ENCODE measurements at regions not wholly inside any gene's neighbourhood (a gene's known extent, or its start where the extent isn't known, plus 50 kb on each side); places are given as distances from the start of the nearest gene placed in this dataset.

GRCh38 chr16:86343027-86343795, 167.1 kb upstream of the FOXF1 start:
- Histone ChIP-seq H3F3A (ENCODE audit: control insufficient read depth, insufficient read depth) (no peaks in the 10 kb centered on the region), H3K4me3 (ENCODE audit: low read length) (no peak overlapping the region)

GRCh38 chr16:86343796-86344585, 166.3 kb upstream of the FOXF1 start:
- Histone ChIP-seq H3F3A (ENCODE audit: control insufficient read depth, insufficient read depth) (no peaks in the 10 kb centered on the region), H3K27ac (ENCODE audit: low read depth, low read length) (no peak overlapping the region), H3K79me2 (ENCODE audit: control insufficient read depth, low read length) (no peaks in the 10 kb centered on the region), H3K9me3 (ENCODE audit: control insufficient read depth, insufficient read depth, low read length) (no peaks in the 10 kb centered on the region), H3K27me3 (ENCODE audit: control insufficient read depth, low read length) (peaks cover 3% of the 10 kb centered on the region; the same call in 1 of the 2 replicates), H3K4me3 (ENCODE audit: low read length) (no peak overlapping the region), H3K36me3 (ENCODE audit: control insufficient read depth, low read length) (no peaks in the 10 kb centered on the region), H3K9me2 (replicated peaks; ENCODE audit: control insufficient read depth, low read length) (no peaks in the 10 kb centered on the region), H4K20me1 (ENCODE audit: control insufficient read depth, insufficient read depth, low read depth, low read length) (no peaks in the 10 kb centered on the region), H3K4me2 (ENCODE audit: low read length) (no peak overlapping the region), H3K4me1 (ENCODE audit: control insufficient read depth, low read length) (no peaks in the 10 kb centered on the region)
- no peak for TF ChIP-seq CTCF (IDR thresholded peaks at IDR 0.05; ENCODE audit: low read depth, low read length, poor library complexity, severe bottlenecking)
- TF ChIP-seq EZH2phosphoT487 (IDR thresholded peaks at IDR 0.05; ENCODE audit: borderline replicate concordance, low read length) = no peak

More at GRCh38 chr16:86343027-86343795, 167.1 kb upstream of the FOXF1 start:
- Histone ChIP-seq H3K79me2 (ENCODE audit: control insufficient read depth, low read length) (no peaks in the 10 kb centered on the region), H3K9me3 (ENCODE audit: control insufficient read depth, insufficient read depth, low read length) (no peaks in the 10 kb centered on the region), H3K27me3 (ENCODE audit: control insufficient read depth, low read length) (peaks cover 3% of the 10 kb centered on the region; the same call in 1 of the 2 replicates), H3K36me3 (ENCODE audit: control insufficient read depth, low read length) (no peaks in the 10 kb centered on the region), H3K4me2 (ENCODE audit: low read length) (no peak overlapping the region), H3K27ac (ENCODE audit: low read depth, low read length) (no peak overlapping the region), H4K20me1 (ENCODE audit: control insufficient read depth, insufficient read depth, low read depth, low read length) (no peaks in the 10 kb centered on the region), H3K4me1 (ENCODE audit: control insufficient read depth, low read length) (no peaks in the 10 kb centered on the region), H3K9me2 (replicated peaks; ENCODE audit: control insufficient read depth, low read length) (no peaks in the 10 kb centered on the region)
- TF ChIP-seq CTCF (IDR thresholded peaks at IDR 0.05; ENCODE audit: low read depth, low read length, poor library complexity, severe bottlenecking) (no peak), EZH2phosphoT487 (IDR thresholded peaks at IDR 0.05; ENCODE audit: borderline replicate concordance, low read length) (no peak)

- Histone ChIP-seq H3K4me3 (ENCODE audit: low read length) (no peak overlapping the region), H3K9me3 (ENCODE audit: control insufficient read depth, insufficient read depth, low read length) (no peaks in the 10 kb centered on the region), H3K4me1 (ENCODE audit: control insufficient read depth, low read length) (no peaks in the 10 kb centered on the region), H3K27ac (ENCODE audit: low read depth, low read length) (no peak overlapping the region), H3K4me2 (ENCODE audit: low read length) (no peak overlapping the region), H3K9me2 (replicated peaks; ENCODE audit: control insufficient read depth, low read length) (no peaks in the 10 kb centered on the region), H3F3A (ENCODE audit: control insufficient read depth, insufficient read depth) (no peaks in the 10 kb centered on the region), H3K79me2 (ENCODE audit: control insufficient read depth, low read length) (no peaks in the 10 kb centered on the region), H3K36me3 (ENCODE audit: control insufficient read depth, low read length) (no peaks in the 10 kb centered on the region), H4K20me1 (ENCODE audit: control insufficient read depth, insufficient read depth, low read depth, low read length) (no peaks in the 10 kb centered on the region), H3K27me3 (ENCODE audit: control insufficient read depth, low read length) (peaks cover 3% of the 10 kb centered on the region; the same call in 1 of the 2 replicates)
- no peak for TF ChIP-seq EZH2phosphoT487 (IDR thresholded peaks at IDR 0.05; ENCODE audit: borderline replicate concordance, low read length)
- TF ChIP-seq CTCF (IDR thresholded peaks at IDR 0.05; ENCODE audit: low read depth, low read length, poor library complexity, severe bottlenecking) = no peak
Measured at GRCh38 chr16:86344586-86344871, 165.8 kb upstream of the FOXF1 start.

Measured in DOHH2 (cell line).